Osteoblast (primary cell): ENCODE measurements at regions not wholly inside any gene's neighbourhood (a gene's known extent, or its start where the extent isn't known, plus 50 kb on each side); places are given as distances from the start of the nearest gene placed in this dataset.

ENCODE experiments used
- DNase-seq: peaks from one replicate; pipeline ENCODE4 v3.0.0; 2011; ENCODE audit warnings: low spot score, mixed read lengths; ENCODE audit not compliant: insufficient read length; ENCODE audit errors: missing footprints
- H2AFZ ChIP-seq: 2 replicates; pipeline ENCODE4 v1.6.0; 2011; ENCODE audit warnings: mild to moderate bottlenecking, low read length
- H3K27ac ChIP-seq: 2 replicates; pipeline ENCODE4 v1.5.1; 2011; ENCODE audit warnings: mild to moderate bottlenecking, low read depth, low read length, moderate library complexity
- H3K27me3 ChIP-seq: 2 replicates; pipeline ENCODE4 v1.6.0; 2012; ENCODE audit warnings: mild to moderate bottlenecking, control low read depth, inconsistent platforms, low read length, moderate library complexity; ENCODE audit not compliant: insufficient read depth
- H3K36me3 ChIP-seq: 2 replicates; pipeline ENCODE4 v1.5.1; 2011; ENCODE audit warnings: mild to moderate bottlenecking, low read length, control low read depth, moderate library complexity; ENCODE audit not compliant: insufficient read depth
- H3K4me1 ChIP-seq: 2 replicates; pipeline ENCODE4 v1.5.1; 2011; ENCODE audit warnings: mild to moderate bottlenecking, low read length, control low read depth, moderate library complexity; ENCODE audit not compliant: insufficient read depth
- H3K4me2 ChIP-seq: 2 replicates; pipeline ENCODE4 v1.6.0; 2011; ENCODE audit warnings: mild to moderate bottlenecking, low read length; ENCODE audit not compliant: insufficient read depth
- H3K4me3 ChIP-seq: fragments of 200-600 bp; sonication (generic); 3 replicates; pipeline ENCODE4 v1.5.1; 2012; ENCODE audit warnings: mild to moderate bottlenecking, low read length, inconsistent platforms; ENCODE audit not compliant: insufficient read depth
- H3K79me2 ChIP-seq: 2 replicates; pipeline ENCODE4 v1.6.0; 2012; ENCODE audit warnings: mild to moderate bottlenecking, low read length, control low read depth, inconsistent platforms; ENCODE audit not compliant: insufficient read depth
- H3K9me3 ChIP-seq: 2 replicates; pipeline ENCODE4 v1.5.1; 2011; ENCODE audit warnings: low read depth, low read length, control low read depth
- H4K20me1 ChIP-seq: 2 replicates; pipeline ENCODE4 v1.6.0; 2012; ENCODE audit warnings: mild to moderate bottlenecking, low read length, control low read depth; ENCODE audit not compliant: insufficient read depth
- TF ChIP-seq, protein P1 (sequence below): IDR thresholded peaks from 2 replicates; pipeline ENCODE4 v1.5.1; 2011; ENCODE audit warnings: mild to moderate bottlenecking, low read depth, low read length, moderate library complexity; ENCODE audit errors: extremely low read depth

DNA sequence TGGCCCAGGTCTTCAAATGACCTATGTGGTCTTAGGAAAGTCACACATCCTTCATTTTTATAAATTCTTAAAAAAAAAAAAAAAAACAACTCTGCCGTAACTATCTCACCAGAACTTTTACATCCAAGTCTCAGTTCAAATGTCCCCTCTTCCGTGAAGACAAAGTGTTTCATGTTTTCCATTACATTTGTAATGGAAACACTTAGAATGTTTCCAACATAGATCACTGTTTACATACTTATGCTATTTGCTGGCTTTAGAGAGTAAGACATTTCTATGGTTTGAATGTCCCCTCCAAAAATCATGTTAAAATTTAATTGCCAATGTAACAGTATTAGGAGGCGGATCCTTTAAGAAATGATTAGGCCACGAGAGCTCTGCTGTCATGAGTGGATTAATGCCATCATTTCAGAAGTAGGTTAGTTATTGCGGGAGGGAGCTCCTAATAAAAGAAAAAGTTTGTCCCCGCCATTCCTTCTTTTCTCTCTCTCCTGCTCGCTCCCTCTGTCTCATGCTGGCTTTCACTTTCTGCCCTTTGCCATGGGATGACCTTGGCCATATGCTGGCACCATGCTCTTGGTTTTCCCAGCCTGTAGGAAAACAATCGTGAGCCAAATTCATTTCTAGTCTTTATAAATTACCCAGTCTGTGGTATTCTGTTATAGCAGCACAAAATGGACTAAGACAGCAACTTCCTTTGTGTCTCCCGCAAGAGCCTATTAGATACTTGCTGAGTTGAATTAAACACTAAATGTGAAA is 887.8 kb upstream of the SOX9 start:
- Histone ChIP-seq H3K9me3 (no peaks in the 10 kb centered on the region), H3K27ac (no peak overlapping the region), H4K20me1 (no peaks in the 10 kb centered on the region), H3K79me2 (no peaks in the 10 kb centered on the region), H3K4me2 (no peak overlapping the region), H3K4me3 (no peak overlapping the region), H3K36me3 (no peaks in the 10 kb centered on the region), H3K4me1 (peaks cover 2% of the 10 kb centered on the region), H2AFZ (no peak overlapping the region), H3K27me3 (no peaks in the 10 kb centered on the region)
- TF ChIP-seq, protein P1, sequence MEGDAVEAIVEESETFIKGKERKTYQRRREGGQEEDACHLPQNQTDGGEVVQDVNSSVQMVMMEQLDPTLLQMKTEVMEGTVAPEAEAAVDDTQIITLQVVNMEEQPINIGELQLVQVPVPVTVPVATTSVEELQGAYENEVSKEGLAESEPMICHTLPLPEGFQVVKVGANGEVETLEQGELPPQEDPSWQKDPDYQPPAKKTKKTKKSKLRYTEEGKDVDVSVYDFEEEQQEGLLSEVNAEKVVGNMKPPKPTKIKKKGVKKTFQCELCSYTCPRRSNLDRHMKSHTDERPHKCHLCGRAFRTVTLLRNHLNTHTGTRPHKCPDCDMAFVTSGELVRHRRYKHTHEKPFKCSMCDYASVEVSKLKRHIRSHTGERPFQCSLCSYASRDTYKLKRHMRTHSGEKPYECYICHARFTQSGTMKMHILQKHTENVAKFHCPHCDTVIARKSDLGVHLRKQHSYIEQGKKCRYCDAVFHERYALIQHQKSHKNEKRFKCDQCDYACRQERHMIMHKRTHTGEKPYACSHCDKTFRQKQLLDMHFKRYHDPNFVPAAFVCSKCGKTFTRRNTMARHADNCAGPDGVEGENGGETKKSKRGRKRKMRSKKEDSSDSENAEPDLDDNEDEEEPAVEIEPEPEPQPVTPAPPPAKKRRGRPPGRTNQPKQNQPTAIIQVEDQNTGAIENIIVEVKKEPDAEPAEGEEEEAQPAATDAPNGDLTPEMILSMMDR, result no peak
- no peak for DNase-seq

GRCh38 chr17:71234349-71234748 is 886.5 kb upstream of the SOX9 start:
- no peaks in the 10 kb centered on the region for H3K9me3 ChIP-seq
- no peak overlapping the region for H3K4me3 ChIP-seq
- peaks cover 5% of the 10 kb centered on the region for H3K4me1 ChIP-seq
- no peak overlapping the region for H3K27ac ChIP-seq
- H2AFZ ChIP-seq, result no peak overlapping the region
- no peaks in the 10 kb centered on the region for H3K36me3 ChIP-seq
- H3K4me2 ChIP-seq, result no peak overlapping the region
- DNase-seq, result no peak
- TF ChIP-seq, protein P1, result no peak
- no peaks in the 10 kb centered on the region for H3K79me2 ChIP-seq
- no peaks in the 10 kb centered on the region for H4K20me1 ChIP-seq
- H3K27me3 ChIP-seq, result no peaks in the 10 kb centered on the region

GRCh38 chr17:71237903-71238538 is 882.8 kb upstream of the SOX9 start:
- TF ChIP-seq, protein P1, result peak; percentile 41
- Histone ChIP-seq H3K27ac (no peak overlapping the region), H3K4me2 (no peak overlapping the region), H3K36me3 (no peaks in the 10 kb centered on the region), H3K9me3 (no peaks in the 10 kb centered on the region), H2AFZ (no peak overlapping the region), H4K20me1 (no peaks in the 10 kb centered on the region), H3K79me2 (no peaks in the 10 kb centered on the region), H3K27me3 (no peaks in the 10 kb centered on the region), H3K4me3 (no peak overlapping the region), H3K4me1 (peaks cover 5% of the 10 kb centered on the region)
- DNase-seq, result peak; percentile 43

DNA sequence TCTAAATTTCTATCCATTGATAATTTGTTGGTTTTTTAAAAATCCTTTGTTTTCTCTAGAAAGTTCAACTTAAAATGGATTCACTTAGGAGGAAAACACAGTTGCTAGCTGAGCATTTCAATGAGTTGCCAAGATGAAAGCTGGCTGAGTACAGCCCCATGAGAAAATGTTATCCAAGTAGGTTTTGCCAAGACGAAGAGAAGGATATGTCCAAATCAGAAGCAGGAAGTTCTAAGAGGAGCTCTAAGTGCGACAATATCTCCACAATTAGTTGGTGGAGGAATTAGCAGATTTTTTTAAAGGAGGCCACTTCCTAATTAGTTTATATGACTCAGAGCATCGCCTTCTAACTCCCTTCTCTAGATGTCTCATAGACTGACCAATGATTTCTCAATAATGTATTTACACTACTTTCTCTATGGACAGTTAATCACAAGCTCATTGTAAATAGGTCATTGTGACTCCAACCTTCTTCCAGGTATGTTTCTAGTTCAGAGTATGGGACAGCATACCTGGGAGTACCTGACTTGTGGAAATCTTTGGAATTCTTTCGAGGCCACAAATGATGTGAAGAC is 873.3 kb upstream of the SOX9 start:
- Histone ChIP-seq H3K4me3 (no peak overlapping the region), H3K79me2 (no peaks in the 10 kb centered on the region), H3K4me2 (no peak overlapping the region), H2AFZ (no peak overlapping the region), H3K27me3 (no peaks in the 10 kb centered on the region), H3K4me1 (peaks cover 12% of the 10 kb centered on the region), H3K27ac (no peak overlapping the region), H4K20me1 (no peaks in the 10 kb centered on the region), H3K9me3 (no peaks in the 10 kb centered on the region), H3K36me3 (no peaks in the 10 kb centered on the region)
- DNase-seq, result no peak
- TF ChIP-seq, protein P1, result no peak
